Skeletal muscle satellite cell (primary cell): ENCODE measurements at regions not wholly inside any gene's neighbourhood (a gene's known extent, or its start where the extent isn't known, plus 50 kb on each side); places are given as distances from the start of the nearest gene placed in this dataset.
"Not testable (repeated sequence)": the region's sequence is repeated elsewhere in the genome, so short reads cannot be mapped to it uniquely, and the experiment has no call there.

Experiments used
- H3K27me3 ChIP-seq: 2 replicates; pipeline ENCODE4 v1.7.0; 2013; ENCODE audit warnings: low read length; ENCODE audit not compliant: control insufficient read depth, insufficient read depth
- H3K36me3 ChIP-seq: 2 replicates; pipeline ENCODE4 v1.7.0; 2013; ENCODE audit warnings: mild to moderate bottlenecking, control low read depth, low read length; ENCODE audit not compliant: insufficient read depth
- H3K4me1 ChIP-seq: 2 replicates; pipeline ENCODE4 v1.7.0; 2013; ENCODE audit warnings: low read length; ENCODE audit not compliant: control insufficient read depth, insufficient read depth
- H3K4me2 ChIP-seq: 2 replicates; pipeline ENCODE4 v1.7.0; 2013; ENCODE audit warnings: mild to moderate bottlenecking, low read length
- H3K4me3 ChIP-seq: 2 replicates; pipeline ENCODE4 v1.7.0; 2013; ENCODE audit warnings: low read length
- H3K9ac ChIP-seq: 2 replicates; pipeline ENCODE4 v1.7.0; 2013; ENCODE audit warnings: mild to moderate bottlenecking, low read depth, low read length, moderate library complexity
- H3K9me3 ChIP-seq: replicated peaks from 2 replicates; pipeline ENCODE4 v1.7.0; 2013; ENCODE audit warnings: mild to moderate bottlenecking, control low read depth, low read length

DNA sequence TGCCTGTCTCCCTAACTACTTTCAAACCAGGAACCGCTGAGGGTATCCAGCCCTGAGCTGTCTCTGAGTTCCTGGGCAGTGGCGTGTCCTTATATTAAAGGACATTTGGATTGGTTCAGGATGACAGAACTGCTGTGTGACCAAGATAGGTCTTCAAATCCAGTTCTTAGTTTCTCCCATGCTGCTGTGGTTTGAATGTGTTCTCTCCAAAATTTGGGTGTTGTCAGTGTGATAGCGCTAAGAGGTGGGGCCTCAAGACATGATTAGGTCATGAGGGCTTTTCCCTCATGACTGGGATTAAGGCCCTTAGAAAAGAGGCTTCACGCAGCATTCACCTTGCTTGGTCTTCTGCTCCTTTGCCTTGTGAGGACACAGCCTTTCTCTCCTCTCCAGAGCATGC is 376.5 kb upstream of the TPM1 start:
- H3K27me3 ChIP-seq, result no peaks in the 10 kb centered on the region
- peaks cover 7% of the 10 kb centered on the region for H3K4me1 ChIP-seq
- H3K36me3 ChIP-seq, result no peaks in the 10 kb centered on the region
- no peaks in the 10 kb centered on the region for H3K9me3 ChIP-seq
- H3K9ac ChIP-seq, result no peak overlapping the region
- no peak overlapping the region for H3K4me2 ChIP-seq
- no peak overlapping the region for H3K4me3 ChIP-seq

DNA sequence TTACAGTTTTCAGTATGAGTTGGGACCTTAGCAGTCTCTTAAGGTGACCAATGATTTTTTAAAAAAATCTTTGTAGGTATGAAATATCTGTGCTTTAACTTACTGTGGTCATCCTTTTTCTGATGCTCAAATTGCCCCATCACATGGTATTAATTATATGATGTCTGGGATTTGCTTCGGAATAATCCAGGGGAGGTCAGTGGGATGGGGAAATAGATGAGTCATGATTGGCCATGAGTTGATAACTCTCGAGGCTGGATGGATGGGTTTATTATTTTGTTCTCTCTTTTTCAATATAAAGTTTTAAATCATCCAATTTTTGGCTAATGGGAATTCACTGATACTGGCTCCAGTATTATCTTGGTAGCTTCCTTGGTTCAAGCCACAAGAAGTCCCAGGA is 370.3 kb upstream of the TPM1 start:
- Histone ChIP-seq H3K4me3 (no peak overlapping the region), H3K36me3 (peaks cover 7% of the 10 kb centered on the region), H3K27me3 (no peaks in the 10 kb centered on the region), H3K9me3 (no peaks in the 10 kb centered on the region), H3K4me2 (no peak overlapping the region), H3K4me1 (no peaks in the 10 kb centered on the region), H3K9ac (no peak overlapping the region)

DNA sequence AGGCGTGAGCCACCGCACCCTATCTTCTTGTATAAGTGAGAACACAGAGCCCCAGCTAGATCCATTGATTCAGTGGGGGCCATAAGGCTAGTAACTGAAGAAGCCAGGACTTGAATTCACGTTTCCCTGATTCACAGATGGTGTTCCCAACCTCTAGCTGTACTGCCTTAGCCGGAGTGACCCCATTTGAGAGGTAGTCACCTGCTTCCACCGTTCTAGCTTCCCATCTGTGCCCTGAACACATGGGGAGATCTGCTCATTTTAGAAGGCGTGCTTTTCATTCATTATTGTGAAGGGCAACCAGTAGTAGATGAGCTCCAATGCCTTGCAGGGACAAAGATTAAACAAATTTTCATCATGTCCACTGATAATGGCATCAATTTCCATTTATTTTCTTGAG is 365.7 kb upstream of the TPM1 start:
- H3K4me2 ChIP-seq, result no peak overlapping the region
- H3K27me3 ChIP-seq, result no peaks in the 10 kb centered on the region
- no peak overlapping the region for H3K9ac ChIP-seq
- no peaks in the 10 kb centered on the region for H3K4me1 ChIP-seq
- peaks cover 8% of the 10 kb centered on the region for H3K36me3 ChIP-seq
- no peak overlapping the region for H3K4me3 ChIP-seq
- H3K9me3 ChIP-seq, result no peaks in the 10 kb centered on the region

DNA sequence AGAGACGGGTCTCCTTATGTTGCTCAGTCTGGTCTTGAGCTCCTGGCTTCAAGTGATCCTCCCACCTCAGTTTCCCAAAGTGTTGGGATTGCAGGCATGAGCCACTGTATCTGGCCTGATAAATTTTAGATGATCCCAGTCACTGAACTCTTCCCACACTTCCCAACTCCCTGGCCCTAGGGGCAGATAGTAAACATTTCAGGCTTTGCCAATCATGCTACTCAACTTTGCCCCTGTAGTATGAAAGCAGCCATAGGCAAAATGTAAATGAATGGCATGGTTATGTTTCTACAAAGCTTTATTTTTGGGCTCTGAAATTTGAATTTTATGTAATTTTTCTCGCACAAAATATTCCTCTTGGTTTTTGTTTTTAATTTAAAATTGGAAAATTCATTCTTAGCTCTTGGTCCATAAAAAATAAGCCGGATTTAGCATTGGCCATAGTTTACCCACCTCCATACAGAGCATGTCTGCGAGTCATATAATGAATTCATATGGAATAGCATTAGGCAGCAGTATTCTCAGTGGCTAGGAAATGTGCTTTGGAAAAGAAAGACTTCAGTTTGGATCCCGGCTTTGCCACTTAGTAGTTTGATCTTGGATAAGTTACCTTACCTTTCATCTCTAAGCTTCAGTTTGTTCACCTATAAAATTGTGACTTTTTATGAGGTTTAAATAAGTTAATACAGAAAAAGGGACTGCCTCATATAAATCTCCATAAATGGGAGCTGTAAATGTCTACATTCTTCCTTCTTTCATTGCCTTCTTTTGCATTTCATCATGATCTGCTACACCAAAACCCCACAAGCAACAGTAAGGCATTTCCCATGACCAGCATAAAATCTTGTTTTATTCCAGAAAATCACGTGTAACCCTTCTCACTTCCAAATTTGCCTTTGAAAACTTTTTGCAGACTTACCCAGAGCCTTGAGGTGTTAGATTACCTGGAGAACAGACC is 360.3 kb upstream of the TPM1 start:
- no peak overlapping the region for H3K4me3 ChIP-seq
- H3K4me1 ChIP-seq, result no peaks in the 10 kb centered on the region
- H3K9ac ChIP-seq, result no peak overlapping the region
- no peaks in the 10 kb centered on the region for H3K27me3 ChIP-seq
- no peaks in the 10 kb centered on the region for H3K9me3 ChIP-seq
- H3K4me2 ChIP-seq, result no peak overlapping the region
- H3K36me3 ChIP-seq, result peaks cover 7% of the 10 kb centered on the region

DNA sequence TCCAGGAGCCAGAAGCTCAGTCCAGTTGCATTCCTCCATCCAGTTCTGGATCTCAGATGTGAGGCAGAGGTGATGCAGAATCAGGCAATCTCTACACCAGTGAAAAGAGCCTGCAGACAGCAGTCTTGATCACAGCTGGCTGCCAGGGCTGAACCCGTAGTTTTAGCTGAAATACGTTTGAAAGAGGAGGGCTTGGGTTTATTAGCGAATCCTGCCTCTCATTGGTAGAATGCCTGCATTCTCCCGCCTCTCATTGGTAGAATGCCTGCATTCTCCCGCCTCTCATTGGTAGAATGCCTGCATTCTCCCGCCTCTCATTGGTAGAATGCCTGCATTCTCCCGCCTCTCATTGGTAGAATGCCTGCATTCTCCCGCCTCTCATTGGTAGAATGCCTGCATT is 359.4 kb upstream of the TPM1 start:
- H3K9ac ChIP-seq, H3K27me3 ChIP-seq, H3K36me3 ChIP-seq, H3K4me2 ChIP-seq, H3K9me3 ChIP-seq, H3K4me1 ChIP-seq, H3K4me3 ChIP-seq: not testable (repeated sequence)

DNA sequence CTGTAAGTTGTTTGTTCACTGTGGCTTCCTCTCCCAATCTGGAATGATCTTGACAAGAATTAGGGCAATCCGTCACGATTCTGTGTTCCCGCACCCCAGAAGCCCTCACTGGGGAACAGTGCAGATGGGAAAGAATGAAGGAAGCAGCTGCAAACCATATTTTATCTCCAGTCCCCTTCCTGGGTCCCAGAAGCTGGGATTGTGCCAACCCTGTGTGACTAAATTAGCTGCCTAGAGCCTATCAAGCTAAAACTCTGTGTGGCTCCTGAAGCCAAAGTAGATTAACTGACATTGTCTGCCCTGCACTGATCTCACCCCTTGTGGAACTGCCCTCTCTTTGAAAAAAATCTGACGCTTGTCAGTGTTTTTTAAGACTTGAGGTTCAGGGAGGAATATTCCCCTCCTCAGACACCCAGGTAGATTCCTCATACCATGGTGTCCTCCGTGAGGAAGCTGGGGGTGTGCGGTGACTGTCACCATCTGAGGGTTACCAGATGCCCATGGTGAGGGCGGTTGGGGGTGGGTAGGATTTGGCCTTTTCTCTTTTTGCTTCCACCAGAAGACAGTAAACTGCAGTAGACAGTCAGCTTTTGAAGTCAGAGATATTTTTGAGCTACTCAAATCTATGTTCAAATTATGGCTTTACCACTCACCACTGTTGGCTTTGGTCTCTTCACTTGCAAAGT is 358.3 kb upstream of the TPM1 start:
- Histone ChIP-seq H3K9ac (no peak overlapping the region), H3K9me3 (no peaks in the 10 kb centered on the region), H3K4me1 (no peaks in the 10 kb centered on the region), H3K4me3 (no peak overlapping the region), H3K36me3 (peaks cover 6% of the 10 kb centered on the region), H3K27me3 (no peaks in the 10 kb centered on the region), H3K4me2 (no peak overlapping the region)

DNA sequence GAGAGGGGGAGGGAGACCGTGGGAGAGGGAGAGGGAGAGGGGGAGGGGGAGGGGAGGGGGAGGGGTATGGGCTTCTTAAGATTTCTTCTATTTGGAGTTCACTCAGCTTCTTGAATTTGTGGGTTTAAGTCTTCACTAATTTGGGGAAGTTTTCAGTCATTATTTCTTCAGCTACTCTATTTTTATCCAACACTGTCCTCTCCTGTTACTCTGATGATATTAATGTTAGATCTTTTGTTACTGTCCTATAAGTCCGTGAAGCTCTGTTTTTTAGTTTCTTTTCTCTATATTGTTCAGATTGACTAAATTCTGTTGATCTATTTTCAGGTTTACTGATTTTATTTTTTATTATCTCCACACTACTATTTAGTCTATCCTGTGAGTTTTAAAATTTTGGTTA is 351.5 kb upstream of the TPM1 start:
- Histone ChIP-seq H3K4me1 (no peaks in the 10 kb centered on the region), H3K4me3 (no peak overlapping the region), H3K4me2 (no peak overlapping the region), H3K9ac (no peak overlapping the region), H3K9me3 (no peaks in the 10 kb centered on the region), H3K27me3 (no peaks in the 10 kb centered on the region), H3K36me3 (peaks cover 10% of the 10 kb centered on the region)

DNA sequence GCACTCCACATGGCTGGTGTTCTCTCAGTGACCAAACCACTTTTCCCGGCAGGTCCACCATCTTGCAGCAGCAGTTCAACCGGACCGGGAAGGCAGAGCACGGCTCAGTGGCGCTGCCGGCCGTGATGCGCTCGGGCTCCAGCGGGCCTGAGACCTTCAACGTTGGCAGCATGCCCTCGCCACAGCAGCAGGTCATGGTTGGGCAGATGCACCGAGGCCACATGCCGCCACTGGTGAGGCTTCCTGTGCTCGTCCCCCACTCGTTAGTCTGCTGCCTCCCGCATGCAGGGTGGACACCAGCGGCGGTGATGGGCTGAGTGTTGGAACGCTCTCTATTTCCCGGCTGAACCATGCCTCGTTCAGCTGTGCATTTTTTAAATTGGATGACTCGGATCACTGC is 344.9 kb upstream of the TPM1 start:
- Histone ChIP-seq H3K4me1 (no peaks in the 10 kb centered on the region), H3K4me2 (no peak overlapping the region), H3K36me3 (peaks cover 35% of the 10 kb centered on the region), H3K4me3 (no peak overlapping the region), H3K9ac (no peak overlapping the region), H3K9me3 (no peaks in the 10 kb centered on the region), H3K27me3 (no peaks in the 10 kb centered on the region)

DNA sequence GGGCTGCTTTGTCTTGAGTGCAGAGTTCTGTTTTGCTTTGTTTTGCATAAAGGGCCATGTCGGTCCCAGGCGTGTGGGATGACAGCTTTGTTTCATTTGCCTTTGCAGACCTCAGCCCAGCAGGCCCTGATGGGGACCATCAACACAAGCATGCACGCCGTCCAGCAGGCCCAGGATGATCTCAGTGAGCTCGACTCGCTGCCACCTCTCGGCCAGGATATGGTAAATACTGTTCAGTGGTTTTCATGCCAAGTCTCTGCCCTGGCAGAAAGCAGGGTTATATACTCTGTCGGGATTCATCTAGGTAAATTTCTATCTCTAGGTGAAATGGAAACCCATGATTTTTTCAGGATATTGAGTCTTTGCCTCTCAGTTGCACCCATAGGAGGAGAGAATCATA is 343.9 kb upstream of the TPM1 start:
- Histone ChIP-seq H3K9ac (no peak overlapping the region), H3K9me3 (no peaks in the 10 kb centered on the region), H3K4me3 (no peak overlapping the region), H3K27me3 (no peaks in the 10 kb centered on the region), H3K36me3 (peaks cover 38% of the 10 kb centered on the region), H3K4me2 (no peak overlapping the region), H3K4me1 (no peaks in the 10 kb centered on the region)

DNA sequence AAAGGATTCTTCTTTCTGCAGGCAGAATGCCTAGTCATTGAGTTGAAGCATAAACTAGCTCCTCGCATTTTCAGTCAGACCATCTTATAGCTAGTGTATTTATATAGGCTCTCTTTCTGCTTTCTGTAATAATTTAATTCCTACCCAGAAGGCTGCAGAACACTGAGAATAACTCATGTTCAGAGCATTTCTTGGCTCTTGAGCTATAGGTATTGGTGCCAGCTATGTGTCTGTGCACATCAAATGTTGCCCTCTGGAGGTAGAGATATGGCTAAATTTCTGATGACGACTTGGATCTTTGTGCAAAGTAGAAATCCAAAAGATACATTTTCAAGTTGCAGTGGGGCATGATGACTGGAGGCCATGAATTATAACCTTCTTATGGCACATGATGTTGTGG is 336.2 kb upstream of the TPM1 start:
- Histone ChIP-seq H3K9me3 (no peaks in the 10 kb centered on the region), H3K27me3 (no peaks in the 10 kb centered on the region), H3K4me2 (no peak overlapping the region), H3K4me3 (no peak overlapping the region), H3K9ac (no peak overlapping the region), H3K36me3 (peaks cover 16% of the 10 kb centered on the region), H3K4me1 (no peaks in the 10 kb centered on the region)

DNA sequence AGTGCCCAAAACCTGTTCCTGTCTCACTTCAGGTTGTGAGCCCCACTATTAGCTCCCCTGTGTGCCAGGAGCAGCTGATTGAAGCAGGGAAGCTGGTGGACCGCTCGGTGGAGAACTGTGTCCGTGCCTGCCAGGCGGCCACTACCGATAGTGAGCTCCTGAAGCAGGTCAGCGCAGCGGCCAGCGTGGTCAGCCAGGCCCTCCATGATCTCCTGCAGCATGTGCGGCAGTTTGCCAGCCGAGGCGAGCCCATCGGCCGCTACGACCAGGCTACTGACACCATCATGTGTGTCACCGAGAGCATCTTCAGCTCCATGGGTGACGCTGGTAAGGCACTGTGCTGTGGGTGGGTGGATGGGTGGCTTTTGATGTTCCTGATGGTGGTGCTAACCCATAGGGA is 334.1 kb upstream of the TPM1 start:
- Histone ChIP-seq H3K36me3 (peaks cover 4% of the 10 kb centered on the region), H3K27me3 (no peaks in the 10 kb centered on the region), H3K9ac (no peak overlapping the region), H3K4me3 (no peak overlapping the region), H3K4me1 (no peaks in the 10 kb centered on the region), H3K4me2 (no peak overlapping the region), H3K9me3 (no peaks in the 10 kb centered on the region)

DNA sequence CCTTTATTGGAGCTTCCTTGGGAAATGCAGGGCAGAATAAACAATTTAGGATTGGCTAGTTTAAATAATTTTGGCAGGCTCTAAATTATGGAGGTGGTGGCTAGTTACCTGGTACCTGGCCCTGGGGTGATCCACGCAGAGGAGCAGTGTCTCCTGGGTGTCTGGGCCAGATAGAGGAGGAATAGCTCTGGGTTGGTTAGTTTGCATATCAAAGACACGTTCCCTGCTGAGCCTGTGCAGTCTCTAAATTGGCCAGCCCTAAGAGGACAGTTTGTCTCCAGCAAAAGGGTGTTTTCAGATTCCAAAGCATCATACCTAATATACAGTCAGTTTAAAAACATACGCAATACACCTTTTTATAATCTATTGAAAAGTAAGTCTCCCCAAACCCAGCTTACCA is 333.3 kb upstream of the TPM1 start:
- H3K4me2 ChIP-seq, result no peak overlapping the region
- no peaks in the 10 kb centered on the region for H3K4me1 ChIP-seq
- H3K36me3 ChIP-seq, result peaks cover 2% of the 10 kb centered on the region
- no peaks in the 10 kb centered on the region for H3K27me3 ChIP-seq
- no peaks in the 10 kb centered on the region for H3K9me3 ChIP-seq
- no peak overlapping the region for H3K4me3 ChIP-seq
- H3K9ac ChIP-seq, result no peak overlapping the region
